ACC112 (cell line): ENCODE measurements at regions not wholly inside any gene's neighbourhood (a gene's known extent, or its start where the extent isn't known, plus 50 kb on each side); places are given as distances from the start of the nearest gene placed in this dataset.

Source experiments
- H2AFZ ChIP-seq: fragments of 200-600 bp; sonication (generic); one replicate; pipeline ENCODE4 v1.6.0; 2017; ENCODE audit warnings: antibody characterized with exemption, low read length; ENCODE audit not compliant: unreplicated experiment
- H3K27ac ChIP-seq: fragments of 200-600 bp; sonication (generic); 2 replicates; pipeline ENCODE4 v1.5.1; 2014; ENCODE audit warnings: low read depth, mild to moderate bottlenecking, antibody characterized with exemption, low read length, moderate library complexity
- H3K27me3 ChIP-seq: fragments of 200-600 bp; sonication (generic); 2 replicates; pipeline ENCODE4 v1.6.1; 2014; ENCODE audit warnings: mild to moderate bottlenecking, antibody characterized with exemption, low read length, moderate library complexity, mixed read lengths; ENCODE audit not compliant: insufficient read depth
- H3K36me3 ChIP-seq: fragments of 200-600 bp; sonication (generic); 2 replicates; pipeline ENCODE4 v1.6.1; 2016; ENCODE audit warnings: mild to moderate bottlenecking, antibody characterized with exemption, low read length, moderate library complexity, mixed read lengths; ENCODE audit not compliant: insufficient read depth
- H3K4me1 ChIP-seq: fragments of 200-600 bp; sonication (generic); one replicate; pipeline ENCODE4 v1.6.1; 2016; ENCODE audit warnings: low read length, mixed read lengths; ENCODE audit not compliant: insufficient read depth, unreplicated experiment, control insufficient read depth
- H3K4me3 ChIP-seq: fragments of 200-600 bp; sonication (generic); 2 replicates; pipeline ENCODE4 v1.5.1; 2014; ENCODE audit warnings: mild to moderate bottlenecking, low read depth, low read length
- H3K79me2 ChIP-seq: fragments of 200-600 bp; sonication (generic); one replicate; pipeline ENCODE4 v1.6.0; 2016; ENCODE audit warnings: low read length; ENCODE audit not compliant: control insufficient read depth, unreplicated experiment, insufficient read depth

DNA sequence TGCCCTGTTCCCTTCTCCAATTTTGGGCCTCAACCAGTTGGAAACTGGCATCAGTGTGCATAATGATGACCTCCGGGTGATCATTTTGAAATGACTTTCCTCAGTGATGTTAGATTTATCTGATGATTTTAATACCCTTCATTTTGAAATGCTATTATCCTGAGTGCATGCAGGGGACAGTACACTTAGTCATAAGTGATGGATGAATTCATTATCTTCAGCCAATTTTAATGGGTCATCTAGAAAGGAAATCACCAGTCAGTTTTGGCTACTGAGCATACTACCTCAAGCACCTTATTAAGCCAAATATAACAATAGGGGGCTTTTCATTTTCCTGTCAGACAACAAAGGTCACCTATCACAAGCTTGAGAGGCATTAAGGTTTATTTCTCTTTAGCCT lies 118.5 kb upstream of the MIR17HG start:
- no peaks in the 10 kb centered on the region for H3K36me3 ChIP-seq
- no peak overlapping the region for H3K27ac ChIP-seq
- no peak overlapping the region for H3K4me3 ChIP-seq
- H2AFZ ChIP-seq: no peak overlapping the region
- no peaks in the 10 kb centered on the region for H3K79me2 ChIP-seq
- H3K4me1 ChIP-seq: no peaks in the 10 kb centered on the region
- H3K27me3 ChIP-seq: no peaks in the 10 kb centered on the region

DNA sequence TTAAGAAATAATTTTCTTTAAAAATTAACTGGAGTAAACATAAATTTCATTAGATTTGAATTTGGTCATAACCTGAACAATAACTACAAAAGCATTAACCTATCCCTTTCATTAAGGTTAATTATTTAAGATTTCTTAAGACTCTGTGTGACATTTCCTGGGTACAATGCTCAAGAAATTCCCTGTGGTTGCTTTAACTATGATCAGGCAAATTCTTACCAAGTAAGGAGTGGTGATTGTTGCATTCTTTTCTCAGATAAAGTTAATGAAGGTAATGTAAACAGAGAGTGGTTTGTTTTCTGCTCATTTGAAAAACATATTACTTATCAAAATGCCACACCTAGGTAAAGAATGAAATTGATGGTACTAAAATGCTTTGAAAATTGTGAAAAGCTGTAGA lies 114.8 kb upstream of the MIR17HG start:
- no peaks in the 10 kb centered on the region for H3K4me1 ChIP-seq
- H2AFZ ChIP-seq: no peak overlapping the region
- no peaks in the 10 kb centered on the region for H3K36me3 ChIP-seq
- H3K27me3 ChIP-seq: no peaks in the 10 kb centered on the region
- H3K4me3 ChIP-seq: no peak overlapping the region
- no peaks in the 10 kb centered on the region for H3K79me2 ChIP-seq
- H3K27ac ChIP-seq: no peak overlapping the region

DNA sequence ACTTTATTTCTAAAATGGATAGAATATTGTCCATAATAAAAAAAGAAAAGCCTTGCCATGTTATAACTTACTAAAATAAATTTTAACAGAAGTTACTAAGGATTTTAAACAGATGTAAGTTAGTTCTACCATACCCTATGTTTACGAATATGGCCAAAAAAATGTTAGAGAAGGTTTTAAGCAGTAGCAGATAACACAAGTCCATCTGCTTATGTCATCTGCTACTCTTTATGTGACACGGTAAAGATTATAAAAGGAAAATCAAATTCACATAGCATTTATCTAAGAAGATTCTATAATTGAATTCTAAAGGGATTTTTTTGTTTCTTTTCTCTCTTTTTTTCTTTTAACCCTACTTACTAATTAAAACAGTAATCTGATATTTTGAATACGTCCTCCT lies 114.2 kb upstream of the MIR17HG start:
- no peaks in the 10 kb centered on the region for H3K36me3 ChIP-seq
- H3K79me2 ChIP-seq: no peaks in the 10 kb centered on the region
- no peak overlapping the region for H3K27ac ChIP-seq
- H3K4me3 ChIP-seq: no peak overlapping the region
- no peaks in the 10 kb centered on the region for H3K27me3 ChIP-seq
- no peaks in the 10 kb centered on the region for H3K4me1 ChIP-seq
- H2AFZ ChIP-seq: no peak overlapping the region

DNA sequence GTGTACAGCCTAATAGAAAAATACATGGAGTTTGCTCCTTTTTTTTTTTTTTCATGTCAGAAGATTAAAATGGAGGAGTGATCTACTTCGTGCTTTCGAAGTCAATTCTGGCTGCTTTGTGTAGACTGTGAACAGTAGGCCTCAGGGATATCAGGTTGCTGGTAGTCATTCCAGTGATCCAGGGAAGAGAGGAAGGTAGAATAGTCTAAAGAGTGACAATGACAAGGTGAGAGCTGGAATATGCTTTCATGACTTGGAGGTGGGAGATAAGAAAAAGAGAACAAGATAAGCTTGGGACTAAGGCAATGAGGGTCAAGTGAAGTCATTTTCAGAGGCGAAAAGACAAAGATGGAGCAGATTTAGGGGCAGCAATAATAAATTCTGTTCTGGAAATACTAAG lies 111.3 kb upstream of the MIR17HG start:
- Histone ChIP-seq H3K27me3 (no peaks in the 10 kb centered on the region), H3K4me1 (no peaks in the 10 kb centered on the region), H3K27ac (no peak overlapping the region), H2AFZ (no peak overlapping the region), H3K4me3 (no peak overlapping the region), H3K36me3 (no peaks in the 10 kb centered on the region), H3K79me2 (no peaks in the 10 kb centered on the region)

DNA sequence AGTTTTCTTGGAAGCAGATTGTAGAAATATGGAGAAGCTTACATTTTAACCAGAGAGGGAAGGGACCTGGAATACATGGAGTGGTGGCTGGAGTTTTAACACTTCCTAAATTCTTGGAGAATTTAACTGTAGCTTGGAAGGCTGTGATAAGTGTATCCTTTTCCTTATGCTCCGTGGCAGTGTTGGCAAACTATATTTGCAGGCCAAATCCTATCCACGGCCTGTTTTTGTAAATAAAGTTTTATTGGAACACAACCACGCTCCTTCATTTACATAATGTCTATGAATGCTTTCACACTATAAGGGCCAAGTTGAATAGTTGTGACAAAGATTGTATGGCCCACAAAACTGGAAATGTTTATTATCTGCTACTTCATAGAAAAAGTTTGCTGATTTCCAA lies 110.6 kb upstream of the MIR17HG start:
- Histone ChIP-seq H3K4me1 (no peaks in the 10 kb centered on the region), H2AFZ (no peak overlapping the region), H3K27ac (no peak overlapping the region), H3K36me3 (no peaks in the 10 kb centered on the region), H3K27me3 (no peaks in the 10 kb centered on the region), H3K79me2 (no peaks in the 10 kb centered on the region), H3K4me3 (no peak overlapping the region)

DNA sequence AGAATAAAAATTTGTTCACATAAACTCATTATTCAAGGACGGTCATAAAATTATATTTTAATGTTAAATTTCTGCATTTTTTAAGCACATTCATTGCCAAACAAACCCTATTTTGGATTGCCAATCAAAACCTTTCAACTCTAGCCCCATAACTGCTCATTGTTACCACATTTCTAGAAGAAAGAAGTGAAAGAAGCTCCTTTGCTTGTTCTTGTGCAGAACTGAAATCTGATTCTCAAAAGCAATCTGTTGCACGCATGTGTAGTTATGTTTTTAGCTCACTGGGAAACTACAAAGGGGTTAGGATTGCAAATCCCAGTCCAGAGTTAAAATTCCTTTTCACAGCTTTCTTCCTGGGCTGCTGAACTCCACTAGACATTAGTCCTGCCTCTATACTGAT lies 109.5 kb upstream of the MIR17HG start:
- no peak overlapping the region for H2AFZ ChIP-seq
- no peak overlapping the region for H3K4me3 ChIP-seq
- no peaks in the 10 kb centered on the region for H3K27me3 ChIP-seq
- H3K4me1 ChIP-seq: no peaks in the 10 kb centered on the region
- H3K79me2 ChIP-seq: no peaks in the 10 kb centered on the region
- H3K27ac ChIP-seq: no peak overlapping the region
- H3K36me3 ChIP-seq: no peaks in the 10 kb centered on the region

DNA sequence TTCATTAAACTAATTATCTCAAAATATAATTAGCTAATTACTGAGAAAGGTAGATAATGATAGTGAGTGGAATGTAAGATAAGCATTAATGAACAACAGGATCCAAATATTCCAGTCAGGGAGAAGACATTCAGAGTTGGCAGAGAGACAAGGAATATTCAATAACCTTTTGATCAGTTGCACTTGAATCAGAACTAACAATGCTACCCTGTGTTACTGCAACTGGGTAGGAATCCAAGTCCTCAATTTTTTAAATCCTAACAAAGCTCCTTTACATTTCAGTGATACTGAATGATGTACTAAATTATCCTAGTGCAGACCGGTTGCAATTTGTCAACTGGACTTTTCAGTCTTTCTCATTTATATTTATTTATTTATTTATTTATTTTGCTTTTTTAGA lies 107.1 kb upstream of the MIR17HG start:
- H3K27ac ChIP-seq: no peak overlapping the region
- no peak overlapping the region for H2AFZ ChIP-seq
- H3K27me3 ChIP-seq: no peaks in the 10 kb centered on the region
- no peaks in the 10 kb centered on the region for H3K4me1 ChIP-seq
- H3K79me2 ChIP-seq: no peaks in the 10 kb centered on the region
- no peaks in the 10 kb centered on the region for H3K36me3 ChIP-seq
- no peak overlapping the region for H3K4me3 ChIP-seq

DNA sequence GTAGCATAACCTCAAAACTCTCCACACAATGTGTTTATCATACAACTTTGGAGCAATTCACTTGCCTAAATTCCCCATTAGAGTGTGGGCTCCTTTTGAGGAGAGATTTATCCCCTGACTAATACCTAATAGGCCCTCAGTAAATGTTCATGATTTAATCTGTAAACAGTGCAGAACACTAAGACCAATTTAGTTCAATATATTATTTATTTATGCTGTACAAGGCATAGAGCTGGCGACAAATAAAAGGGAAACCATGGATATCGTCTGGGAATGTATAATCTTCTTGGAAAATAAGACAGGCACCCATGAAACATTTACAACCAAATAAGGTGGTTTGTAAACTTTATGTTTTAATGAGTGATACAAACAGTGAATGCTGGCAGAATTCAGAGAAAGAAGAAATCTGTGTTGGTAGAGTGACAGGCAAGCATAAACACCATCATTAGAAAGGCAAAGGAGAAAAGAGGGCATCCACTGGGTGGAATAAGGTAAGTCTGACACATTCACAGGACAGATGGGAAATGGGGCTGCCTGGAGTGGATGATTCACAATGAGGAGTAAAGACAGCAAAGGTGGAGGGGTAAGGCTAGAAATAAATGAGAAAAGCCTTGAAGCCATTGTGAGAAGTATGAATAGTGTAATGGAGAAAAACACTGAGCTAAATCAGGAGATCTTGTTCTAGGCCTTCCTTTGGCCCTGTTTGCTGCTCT lies 106.1 kb upstream of the MIR17HG start:
- H2AFZ ChIP-seq: no peak overlapping the region
- no peaks in the 10 kb centered on the region for H3K79me2 ChIP-seq
- no peak overlapping the region for H3K27ac ChIP-seq
- no peaks in the 10 kb centered on the region for H3K36me3 ChIP-seq
- H3K27me3 ChIP-seq: no peaks in the 10 kb centered on the region
- H3K4me1 ChIP-seq: no peaks in the 10 kb centered on the region
- no peak overlapping the region for H3K4me3 ChIP-seq

DNA sequence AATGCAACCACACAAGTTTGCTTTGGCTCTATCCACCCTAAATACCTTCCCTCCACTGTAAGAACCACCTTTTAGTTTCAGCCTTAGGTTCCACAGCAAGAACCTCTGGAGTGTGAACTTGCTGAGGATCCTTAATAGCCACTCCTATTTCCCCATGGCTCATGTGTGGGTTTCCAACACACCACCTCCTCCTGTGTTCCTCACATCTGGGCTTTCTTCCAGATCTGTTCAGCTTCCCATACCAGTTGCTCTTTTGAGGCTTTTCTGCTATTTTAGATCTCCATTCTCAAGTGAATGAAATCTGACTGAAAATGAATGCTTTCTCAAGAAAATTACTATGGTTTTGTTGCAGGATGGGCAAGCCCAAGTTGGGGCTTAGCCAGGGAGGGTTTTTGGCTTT lies 104.8 kb upstream of the MIR17HG start:
- Histone ChIP-seq H2AFZ (no peak overlapping the region), H3K27ac (no peak overlapping the region), H3K27me3 (no peaks in the 10 kb centered on the region; the same call in 1 of the 2 replicates), H3K4me3 (no peak overlapping the region), H3K79me2 (no peaks in the 10 kb centered on the region), H3K4me1 (no peaks in the 10 kb centered on the region), H3K36me3 (no peaks in the 10 kb centered on the region)

DNA sequence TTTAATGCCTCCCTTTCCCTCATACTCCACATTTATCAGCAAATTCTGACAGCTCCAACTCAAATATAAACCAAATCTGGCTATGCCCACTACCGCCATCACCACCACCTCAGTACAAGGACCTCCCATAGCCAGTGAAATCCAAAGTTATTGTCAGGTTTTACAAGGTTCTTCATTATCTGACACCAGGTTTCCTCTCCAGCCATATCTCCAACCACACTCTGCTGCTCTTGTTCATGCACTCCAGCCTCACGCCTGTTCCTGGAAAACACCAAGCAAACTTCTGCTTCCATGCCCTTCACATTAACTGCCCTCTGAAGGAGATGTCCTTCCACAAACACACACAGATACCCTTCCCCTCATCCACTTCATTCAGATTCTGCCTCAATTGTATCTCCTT lies 102.2 kb upstream of the MIR17HG start:
- H3K79me2 ChIP-seq: no peaks in the 10 kb centered on the region
- H3K36me3 ChIP-seq: no peaks in the 10 kb centered on the region
- H2AFZ ChIP-seq: no peak overlapping the region
- no peak overlapping the region for H3K27ac ChIP-seq
- H3K4me1 ChIP-seq: no peaks in the 10 kb centered on the region
- peaks cover 10% of the 10 kb centered on the region for H3K27me3 ChIP-seq
- no peak overlapping the region for H3K4me3 ChIP-seq

DNA sequence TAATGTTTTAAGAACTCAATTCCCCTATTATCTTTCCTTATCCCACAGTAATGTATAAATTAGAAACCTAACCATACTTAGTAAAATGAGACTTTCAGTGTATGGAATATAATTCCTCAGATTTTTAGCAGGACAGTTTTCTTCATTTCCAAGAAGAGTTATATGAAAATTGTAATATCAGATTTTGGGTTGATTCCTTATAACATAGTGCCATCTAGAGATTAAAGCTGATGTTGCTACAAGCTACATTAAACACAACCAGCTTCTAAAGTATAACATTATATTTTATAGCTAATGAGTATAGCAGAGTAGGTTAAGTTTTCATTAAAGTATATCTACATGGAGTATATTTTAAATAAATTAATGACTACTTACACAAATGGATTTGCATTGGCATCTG lies 99.7 kb upstream of the MIR17HG start:
- peaks cover 15% of the 10 kb centered on the region for H3K27me3 ChIP-seq
- H3K27ac ChIP-seq: no peak overlapping the region
- H3K79me2 ChIP-seq: no peaks in the 10 kb centered on the region
- H2AFZ ChIP-seq: no peak overlapping the region
- no peaks in the 10 kb centered on the region for H3K4me1 ChIP-seq
- no peaks in the 10 kb centered on the region for H3K36me3 ChIP-seq
- H3K4me3 ChIP-seq: no peak overlapping the region
